Esophagus mucosa (tissue), 1 donor: ENCODE measurements at regions not wholly inside any gene's neighbourhood (a gene's known extent, or its start where the extent isn't known, plus 50 kb on each side); places are given as distances from the start of the nearest gene placed in this dataset.

ENCODE experiments used
- ATAC-seq: fragments of 200-7000 bp; cut with Tn5 transposase; one replicate; pipeline ENCODE4 v1.9.1; 2020
- donor health status: DM: yes; HTN: yes; CAD: no.

DNA sequence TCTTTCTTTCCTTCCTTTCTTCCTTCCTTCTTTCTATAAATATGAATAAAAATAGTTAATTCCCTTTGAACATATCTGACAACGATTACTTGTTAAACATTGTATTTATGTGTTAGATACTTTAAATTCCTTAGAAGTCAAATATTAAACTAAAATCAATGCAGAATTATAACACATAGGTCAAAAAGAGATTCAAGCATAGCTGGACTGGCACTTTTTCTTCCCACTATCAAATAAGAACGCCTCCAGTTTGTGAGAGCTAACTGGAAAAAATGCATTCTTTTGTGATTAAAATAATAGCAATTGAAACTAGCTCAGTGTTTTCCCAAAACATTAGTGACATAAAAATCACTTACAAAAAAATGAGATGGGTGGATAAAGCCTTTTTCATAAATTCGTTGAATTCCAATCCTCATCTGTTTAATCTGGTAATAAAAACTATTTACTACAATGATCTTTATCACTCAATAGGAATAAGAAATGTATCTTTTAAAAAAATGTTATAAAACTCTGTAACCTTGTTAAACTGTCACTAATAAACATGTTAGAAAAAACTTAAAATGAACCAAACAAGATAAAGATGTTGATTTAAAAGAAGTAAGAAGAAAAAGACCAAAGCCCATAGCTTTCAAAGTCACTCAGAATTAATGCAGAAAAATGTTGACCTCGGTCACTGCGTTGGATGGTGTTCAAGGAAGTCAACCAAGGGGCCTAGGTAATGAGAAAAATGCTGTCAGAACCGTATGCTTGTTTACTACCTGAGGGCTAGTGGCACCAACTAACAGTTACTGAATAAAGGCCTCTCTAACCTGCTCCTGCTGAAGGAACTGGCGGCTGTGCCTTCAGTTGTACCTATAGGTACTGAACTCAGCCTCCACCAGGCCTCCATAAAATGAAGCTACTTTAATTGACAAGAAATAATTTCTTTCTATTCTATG is 1039.5 kb upstream of the SLC10A2 start:
- ATAC-seq: no peak

DNA sequence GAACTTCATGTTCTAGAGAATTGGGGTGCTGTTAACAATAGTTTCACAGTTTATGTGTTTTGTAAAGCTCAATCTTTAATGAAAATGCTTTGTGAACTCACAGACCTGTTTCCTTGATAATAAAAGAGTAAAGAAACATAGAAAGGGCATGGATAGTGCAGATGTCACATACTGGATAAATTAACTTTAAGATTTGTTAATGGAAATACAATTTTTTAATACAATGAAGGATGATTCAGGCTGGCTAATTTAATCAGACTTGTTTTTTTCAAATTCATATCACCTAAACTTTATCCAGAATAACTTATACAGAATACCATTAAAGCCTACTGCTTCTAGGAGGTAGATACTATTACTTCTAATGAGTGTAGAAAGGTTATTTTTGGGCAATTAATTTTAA is 1033.5 kb upstream of the SLC10A2 start:
- ATAC-seq: no peak

DNA sequence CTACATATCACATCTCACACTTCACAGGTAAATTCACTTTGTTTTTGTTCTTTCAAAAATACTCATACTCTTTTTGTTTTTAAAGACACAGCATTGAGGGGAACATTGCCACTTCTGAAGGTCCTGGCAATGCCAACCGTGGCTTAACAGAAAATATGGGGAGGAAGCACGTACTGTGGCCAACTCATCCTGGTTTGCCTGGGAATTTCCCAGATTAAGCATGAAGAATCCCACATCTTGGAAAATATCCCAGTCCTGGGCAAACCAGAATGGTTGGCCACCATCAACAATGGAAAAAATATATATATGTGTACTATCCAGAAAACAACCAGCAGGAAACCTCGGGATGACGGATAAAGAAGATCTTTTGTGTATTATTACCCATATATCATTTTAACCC is 1032.2 kb upstream of the SLC10A2 start:
- no peak for ATAC-seq

DNA sequence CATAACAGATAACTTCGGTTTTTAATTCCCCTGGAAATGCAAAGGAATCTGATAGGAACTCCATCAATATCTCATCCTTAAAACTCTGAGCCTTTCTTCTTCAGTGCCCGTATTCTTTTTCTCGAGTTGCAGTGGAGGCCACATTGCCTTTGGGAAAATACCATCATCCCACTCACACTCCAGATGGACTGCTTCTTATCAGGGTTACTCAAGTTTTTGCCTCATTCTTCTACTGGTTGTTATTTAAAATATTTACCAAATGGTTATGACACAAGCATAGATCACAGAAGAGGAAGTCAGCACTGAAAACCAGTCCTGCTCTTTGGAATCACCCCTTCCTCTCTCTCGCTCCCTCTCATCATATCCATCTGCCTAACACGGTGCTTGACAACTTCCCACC is 1020.5 kb upstream of the SLC10A2 start:
- ATAC-seq: no peak

DNA sequence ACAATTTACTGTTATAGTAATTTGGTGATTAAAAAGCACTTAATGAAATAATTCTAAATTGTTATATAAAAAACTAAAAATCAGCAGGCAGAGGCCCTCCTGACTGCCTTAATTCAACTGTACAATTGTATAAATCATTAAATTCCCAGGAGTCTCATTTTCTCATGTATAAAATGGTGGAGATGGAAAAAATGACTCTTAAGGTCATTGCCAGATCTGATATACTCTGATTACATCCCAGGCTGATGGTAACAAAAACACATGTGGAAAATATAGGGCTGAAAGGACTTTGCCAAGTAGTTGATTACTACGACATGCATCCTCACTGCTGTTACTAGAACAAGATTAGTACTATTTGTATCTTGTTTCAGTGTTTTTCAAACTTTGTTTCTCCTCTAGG is 1020.0 kb upstream of the SLC10A2 start:
- ATAC-seq: no peak

DNA sequence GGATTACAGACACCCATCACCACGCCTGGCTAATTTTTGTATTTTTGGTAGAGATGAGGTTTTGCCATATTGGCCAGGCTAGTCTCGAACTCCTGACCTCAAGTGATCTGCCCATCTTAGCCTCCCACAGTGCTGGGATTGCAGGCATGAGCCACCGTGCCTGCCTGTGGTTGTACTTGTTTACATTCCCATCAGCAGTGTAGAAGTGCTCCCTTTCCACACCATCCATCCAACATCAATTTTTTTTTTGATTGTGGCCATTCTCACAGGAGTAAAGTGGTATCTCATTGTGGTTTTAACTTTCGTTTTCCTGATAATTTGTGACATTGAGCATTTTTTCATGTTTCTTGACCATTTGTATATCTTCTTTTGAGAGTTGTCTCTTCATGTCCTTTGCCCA is 1019.4 kb upstream of the SLC10A2 start:
- no peak for ATAC-seq

GRCh38 chr13:104074326-104074725 is 1008.1 kb upstream of the SLC10A2 start:
- no peak for ATAC-seq

DNA sequence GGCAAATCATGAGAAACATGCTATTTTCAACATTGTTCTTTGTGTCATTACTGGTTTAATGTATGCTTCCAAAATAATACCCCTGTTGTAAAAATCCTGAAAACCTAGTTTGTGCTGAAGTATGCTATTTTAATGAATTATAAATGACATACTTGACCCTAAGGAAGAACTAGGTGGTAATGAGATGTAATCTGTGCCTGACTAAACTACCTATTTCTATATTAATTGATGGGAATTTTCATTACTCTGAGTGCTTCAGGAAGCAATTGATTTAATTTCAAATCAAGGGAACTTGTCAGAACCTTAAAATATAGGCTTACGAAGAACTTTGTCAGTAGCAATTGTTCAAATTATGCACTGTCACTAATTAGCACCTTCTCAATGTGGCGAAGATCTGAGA is 1005.6 kb upstream of the SLC10A2 start:
- no peak for ATAC-seq

DNA sequence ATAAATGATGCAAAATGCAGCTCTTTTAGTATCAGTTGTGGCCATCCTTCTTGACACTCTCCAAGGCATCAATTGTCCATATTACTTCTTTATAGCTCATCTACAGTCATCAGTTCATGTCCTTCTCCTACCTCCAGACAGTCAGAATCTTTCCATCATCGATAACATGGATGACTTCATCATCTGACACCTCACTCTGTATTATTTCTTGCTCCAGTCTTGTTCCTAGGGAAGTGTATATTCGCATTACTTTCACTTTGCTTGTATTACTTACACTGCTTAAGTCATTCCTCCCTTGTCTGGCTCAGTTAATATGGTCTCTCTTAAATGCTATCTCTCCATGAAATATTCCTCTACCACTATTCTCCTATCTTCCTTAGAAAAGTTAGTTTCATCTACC is 999.1 kb upstream of the SLC10A2 start:
- ATAC-seq: no peak

DNA sequence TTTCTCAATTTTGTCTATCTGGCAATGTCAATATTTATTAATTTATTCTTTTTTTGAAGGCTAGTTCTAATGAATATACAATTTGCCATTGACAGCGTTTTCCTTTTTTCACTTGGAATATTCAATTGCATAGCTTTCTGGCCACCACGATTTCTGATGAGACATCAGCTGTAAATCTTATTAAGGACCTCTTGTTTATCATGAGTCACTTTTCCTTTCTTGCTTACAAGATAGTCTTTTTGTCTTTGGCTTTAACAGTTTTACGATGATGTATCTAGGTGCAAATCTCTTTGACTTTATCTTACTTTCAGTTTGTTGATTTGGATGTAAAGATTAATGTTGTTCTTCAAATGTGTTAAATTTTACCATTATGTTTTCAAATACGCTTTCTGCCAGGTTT is 991.6 kb upstream of the SLC10A2 start:
- ATAC-seq: no peak

GRCh38 chr13:104045907-104046306 is 979.7 kb upstream of the SLC10A2 start:
- ATAC-seq: no peak

DNA sequence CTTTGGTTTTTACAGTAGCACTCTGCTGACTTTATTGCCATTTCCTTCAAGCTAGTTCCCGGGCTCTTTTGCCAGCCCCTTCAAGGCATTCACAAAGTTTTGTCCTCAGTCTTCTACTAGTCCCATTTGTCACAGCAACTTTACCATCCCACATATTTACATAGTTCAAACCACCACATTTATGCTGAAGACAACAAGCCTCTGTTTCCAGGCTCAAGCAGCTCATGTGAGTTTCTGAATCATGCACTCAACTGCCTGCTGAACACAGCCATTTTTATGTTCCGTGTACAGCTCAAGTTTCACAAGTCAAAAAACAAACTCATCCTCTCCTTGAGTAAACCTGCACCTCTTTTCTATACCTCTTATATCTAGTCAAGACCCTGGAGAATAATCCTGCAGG is 977.0 kb upstream of the SLC10A2 start:
- no peak for ATAC-seq

DNA sequence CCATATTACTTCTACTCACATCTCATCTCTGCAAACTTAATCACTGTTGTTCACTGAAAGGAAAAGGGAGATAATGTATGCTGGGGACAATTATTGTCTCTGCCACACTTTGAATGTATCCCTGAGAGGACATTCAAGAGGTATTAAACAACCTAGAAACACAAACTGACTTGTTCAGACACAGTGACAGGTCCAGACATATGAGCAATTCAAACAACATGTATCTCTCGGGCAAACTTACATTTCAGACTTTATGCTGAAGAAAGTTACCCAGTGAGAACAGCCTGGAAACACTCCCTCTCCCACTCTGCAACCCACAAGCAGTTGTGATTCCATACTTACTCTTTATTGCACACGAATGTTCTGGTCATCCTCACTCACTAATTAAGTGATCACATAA is 968.7 kb upstream of the SLC10A2 start:
- no peak for ATAC-seq

- no peak for ATAC-seq
Observed at GRCh38 chr13:104025303-104025702, 959.1 kb upstream of the SLC10A2 start.

- no peak for ATAC-seq
Observed at GRCh38 chr13:104024416-104025170, 958.4 kb upstream of the SLC10A2 start.

- no peak for ATAC-seq
Observed at GRCh38 chr13:104021806-104022397, 955.7 kb upstream of the SLC10A2 start.

GRCh38 chr13:104017317-104017716 is 951.1 kb upstream of the SLC10A2 start:
- ATAC-seq: no peak

GRCh38 chr13:104015646-104016396 is 949.6 kb upstream of the SLC10A2 start:
- no peak for ATAC-seq

GRCh38 chr13:104014803-104015645 is 948.8 kb upstream of the SLC10A2 start:
- no peak for ATAC-seq

GRCh38 chr13:104011505-104012241 is 945.5 kb upstream of the SLC10A2 start:
- ATAC-seq: no peak
